ENCODE measurements at regions not wholly inside any gene's neighbourhood (a gene's known extent, or its start where the extent isn't known, plus 50 kb on each side); places are given as distances from the start of the nearest gene placed in this dataset.

DNA sequence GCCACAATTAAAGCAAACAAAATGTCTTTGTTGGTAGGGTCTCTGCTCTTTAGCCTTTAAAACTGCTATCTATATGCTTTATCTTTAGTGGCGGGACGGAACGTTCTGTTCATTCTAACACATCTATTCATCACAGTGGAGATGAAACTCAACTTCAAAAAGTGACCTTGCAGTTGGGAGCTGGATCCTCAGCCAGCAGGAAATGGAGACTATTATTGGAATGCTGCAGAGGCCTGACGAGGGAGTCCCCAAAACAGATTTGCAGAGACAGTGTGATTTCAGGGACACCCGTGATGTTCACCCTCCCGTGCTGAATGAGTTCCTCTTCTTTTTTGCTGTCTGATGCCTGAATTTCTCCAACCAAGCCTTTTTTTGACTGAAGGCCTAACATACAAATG lies 306.0 kb upstream of the SHH start:
- TF ChIP-seq SUZ12 (IDR thresholded peaks at IDR 0.05) (no peak), BHLHE40 (IDR thresholded peaks at IDR 0.05; ENCODE audit: borderline replicate concordance) (no peak)
